B cell (primary cell): ENCODE measurements at regions not wholly inside any gene's neighbourhood (a gene's known extent, or its start where the extent isn't known, plus 50 kb on each side); places are given as distances from the start of the nearest gene placed in this dataset.

Experiments used
- ATAC-seq: fragments of 200-7000 bp; cut with Tn5 transposase; one replicate; pipeline ENCODE4 v1.10.0; 2021; ENCODE audit warnings: low read depth, mild to moderate bottlenecking, moderate number of reproducible peaks, moderate library complexity
- CTCF ChIA-PET: fragments of 350-600 bp; sonication (Branson Sonifier 250); formaldehyde crosslinking; loops from one replicate; lab custom pipeline; 2021; ENCODE audit warnings: antibody characterized with exemption, inconsistent platforms; lab: Charles Lee
- POLR2A ChIA-PET: fragments of 350-600 bp; sonication (Branson Sonifier 250); formaldehyde crosslinking; loops from one replicate; lab custom pipeline; 2021; ENCODE audit warnings: antibody characterized with exemption; lab: Charles Lee
- DNase-seq: peaks from one replicate; pipeline ENCODE4 v3.0.0; 2013
- H2AFZ ChIP-seq: 2 replicates; pipeline ENCODE4 v1.6.1; 2012; ENCODE audit warnings: mild to moderate bottlenecking, low read depth, low read length; ENCODE audit not compliant: insufficient read depth, poor library complexity, severe bottlenecking
- H3K27ac ChIP-seq, 2 donors: 1 replicate in 1 of 2; 2 replicates in 1 of 2; pipeline ENCODE4 v1.5.1; 2012 to 2013; ENCODE audit warnings: low read length in 2 of 2, mild to moderate bottlenecking in 2 of 2, moderate library complexity in 1 of 2
- H3K27me3 ChIP-seq, 4 experiments: fragments of 200-600 bp in 1 of 4; sonication (generic) in 1 of 4; replicated peaks in 1 of 4; 1 replicate in 2 of 4; 2 replicates in 2 of 4; pipeline versions ENCODE4 v1.6.1 to v1.7.0; 2013 to 2016; ENCODE audit warnings: low read length in 3 of 4, mild to moderate bottlenecking in 2 of 4, mixed read lengths in 1 of 4, moderate library complexity in 1 of 4; ENCODE audit not compliant: insufficient read depth in 4 of 4, control insufficient read depth in 3 of 4; ENCODE audit errors: control extremely low read depth in 1 of 4
- H3K36me3 ChIP-seq, 2 experiments: replicated peaks in 1 of 2; 1 replicate in 1 of 2; 2 replicates in 1 of 2; pipeline versions ENCODE4 v1.6.1 to v1.7.1; 2013; ENCODE audit warnings: low read length in 1 of 2; ENCODE audit not compliant: insufficient read depth in 2 of 2, control insufficient read depth in 1 of 2; ENCODE audit errors: control extremely low read depth in 1 of 2, extremely low read depth in 1 of 2
- H3K4me1 ChIP-seq, 2 donors: fragments of 200-600 bp in 1 of 2; sonication (generic) in 1 of 2; 1 replicate in 1 of 2; 2 replicates in 1 of 2; pipeline versions ENCODE4 v1.5.1 to v1.6.1; 2013 to 2017; ENCODE audit warnings: low read length in 2 of 2; ENCODE audit not compliant: control insufficient read depth in 2 of 2, insufficient read depth in 2 of 2
- H3K4me2 ChIP-seq: replicated peaks from 2 replicates; pipeline ENCODE3; 2012; ENCODE audit warnings: mild to moderate bottlenecking, low read depth, low read length; ENCODE audit not compliant: poor library complexity, severe bottlenecking
- H3K4me3 ChIP-seq, 5 experiments: fragments of 200-600 bp in 1 of 5; sonication (generic) in 1 of 5; 1 replicate in 3 of 5; 2 replicates in 2 of 5; pipeline versions ENCODE4 v1.5.1 to v1.7.0; 2011 to 2016; ENCODE audit warnings: low read length in 4 of 5, mild to moderate bottlenecking in 4 of 5, low read depth in 2 of 5, control low read depth in 1 of 5, moderate library complexity in 1 of 5; ENCODE audit not compliant: insufficient read depth in 1 of 5; ENCODE audit errors: control extremely low read depth in 1 of 5, extremely low read depth in 1 of 5
- H3K79me2 ChIP-seq: fragments of 200-600 bp; sonication (generic); one replicate; pipeline ENCODE4 v1.6.0; 2016; ENCODE audit warnings: low read length; ENCODE audit not compliant: control insufficient read depth, insufficient read depth
- H3K9ac ChIP-seq: fragments of 200-600 bp; sonication (generic); 2 replicates; pipeline ENCODE4 v1.6.1; 2017; ENCODE audit warnings: mild to moderate bottlenecking, low read length, moderate library complexity
- H3K9me3 ChIP-seq, 3 donors: one replicate each; pipeline versions ENCODE4 v1.6.1 to v1.7.1; 2013; ENCODE audit warnings: low read length in 2 of 3; ENCODE audit not compliant: control insufficient read depth in 2 of 3, insufficient read depth in 1 of 3; ENCODE audit errors: control extremely low read depth in 1 of 3
- H4K20me1 ChIP-seq: 2 replicates; pipeline ENCODE4 v1.6.0; 2012; ENCODE audit warnings: mild to moderate bottlenecking, low read length; ENCODE audit not compliant: insufficient read depth, control insufficient read depth, poor library complexity, severe bottlenecking
- H3K27ac Mint-ChIP-seq: one replicate; pipeline ENCODE4 v1.8.0; 2021; ENCODE audit warnings: mixed read lengths
- H3K27me3 Mint-ChIP-seq: one replicate; pipeline ENCODE4 v1.8.0; 2021; ENCODE audit warnings: mixed read lengths
- H3K4me1 Mint-ChIP-seq: one replicate; pipeline ENCODE4 v1.8.0; 2021; ENCODE audit warnings: mixed read lengths
- H3K4me3 Mint-ChIP-seq: one replicate; pipeline ENCODE4 v1.8.0; 2021; ENCODE audit warnings: mixed read lengths
- H3K9me3 Mint-ChIP-seq: one replicate; pipeline ENCODE4 v1.8.0; 2022; ENCODE audit warnings: mixed read lengths; ENCODE audit not compliant: insufficient read depth
- CTCF ChIP-seq: fragments of 200-600 bp; IDR thresholded peaks from one replicate; pipeline ENCODE4 v1.8.0; 2022; ENCODE audit warnings: antibody characterized with exemption, mild to moderate bottlenecking
- EZH2 ChIP-seq: IDR thresholded peaks from 2 replicates; pipeline ENCODE4 v1.6.1; 2012; ENCODE audit warnings: borderline replicate concordance, low read depth, mild to moderate bottlenecking, moderate library complexity, low read length; ENCODE audit not compliant: insufficient read depth, poor library complexity, severe bottlenecking
- WGBS: methylation state at CpG from one replicate; pipeline ENCODE4 v1.1.5; 2013; ENCODE audit warnings: missing lambda C conversion rate; ENCODE audit not compliant: insufficient coverage; 5-methylcytosine and 5-hydroxymethylcytosine counted together
- intact Hi-C: fragments of 100-400 bp; cut with micrococcal nuclease; formaldehyde crosslinking; loops from one replicate; pipeline ENCODE4 v1.10.0; 2022

- POLR2A ChIA-PET: no interaction called here
- H3K9ac ChIP-seq: no peak overlapping the region
- no CpG with 5 or more reads among the region's 3 CpGs for WGBS
- no peak overlapping the region for H2AFZ ChIP-seq
- H4K20me1 ChIP-seq: no peaks in the 10 kb centered on the region
- DNase-seq: no peak
- no peaks in the 10 kb centered on the region for H3K79me2 ChIP-seq
- CTCF ChIA-PET: no interaction called here
- Mint-ChIP-seq H3K27me3 (no peaks in the 10 kb centered on the region), H3K27ac (no peak overlapping the region), H3K4me1 (no peaks in the 10 kb centered on the region), H3K4me3 (no peak overlapping the region), H3K9me3 (no peaks in the 10 kb centered on the region)
- no peaks in the 10 kb centered on the region for H3K9me3 ChIP-seq
- H3K36me3 ChIP-seq: no peaks in the 10 kb centered on the region
- intact Hi-C loops: no loop called here
- no peak overlapping the region for H3K27ac ChIP-seq
- no peaks in the 10 kb centered on the region for H3K4me1 ChIP-seq
- TF ChIP-seq EZH2 (no peak), CTCF (no peak)
- H3K4me3 ChIP-seq: no peak overlapping the region
- H3K27me3 ChIP-seq: no peaks in the 10 kb centered on the region
- H3K4me2 ChIP-seq: no peak overlapping the region
- no peak for ATAC-seq
Measured at GRCh38 chr18:2219706-2220105, 351.6 kb downstream of the METTL4 start.

DNA sequence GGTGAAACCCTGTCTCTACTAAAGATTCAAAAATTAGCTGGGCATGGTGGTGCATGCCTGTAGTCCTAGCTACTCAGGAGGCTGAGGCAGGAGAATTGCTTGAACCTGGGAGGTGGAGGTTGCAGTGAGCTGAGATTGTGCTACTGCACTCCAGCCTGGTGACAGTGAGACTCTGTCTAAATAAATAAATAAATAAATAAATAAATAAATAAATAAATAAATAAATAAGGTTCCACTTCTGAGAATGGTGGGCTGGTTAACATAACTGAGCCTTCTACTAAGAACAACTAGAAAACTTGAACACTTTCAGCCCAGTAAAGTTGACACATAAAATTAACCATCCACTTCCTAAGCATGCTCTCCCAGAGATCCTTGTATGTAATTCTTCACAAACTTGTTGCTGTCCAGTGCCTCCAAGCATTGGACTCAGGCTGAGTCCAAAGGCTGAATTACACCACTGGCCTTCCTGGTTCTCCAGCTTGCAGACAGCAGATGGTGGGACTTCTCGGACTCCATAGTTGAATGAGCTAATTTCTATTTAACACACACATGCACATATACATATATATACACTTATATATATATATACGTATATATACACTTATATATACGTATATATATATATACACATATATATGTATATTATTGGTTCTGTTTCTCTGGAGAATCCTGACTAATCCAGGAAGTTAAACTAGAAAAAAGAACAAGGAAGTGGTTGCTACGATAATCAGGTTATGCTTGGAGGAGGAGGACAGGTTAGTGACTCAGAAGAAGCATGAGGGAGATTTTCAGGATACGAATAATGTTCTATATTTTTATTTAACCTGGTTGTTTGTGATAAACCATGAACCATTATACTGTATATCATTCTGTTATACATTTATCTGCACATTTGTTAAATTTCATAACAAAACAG lies 348.8 kb downstream of the METTL4 start:
- intact Hi-C loops: no loop called here
- Mint-ChIP-seq H3K4me1 (no peaks in the 10 kb centered on the region), H3K4me3 (no peak overlapping the region), H3K27ac (no peak overlapping the region), H3K9me3 (no peaks in the 10 kb centered on the region), H3K27me3 (no peaks in the 10 kb centered on the region)
- Histone ChIP-seq H3K79me2 (no peaks in the 10 kb centered on the region), H3K9ac (no peak overlapping the region), H3K9me3 (no peaks in the 10 kb centered on the region), H3K4me1 (no peaks in the 10 kb centered on the region), H3K36me3 (no peaks in the 10 kb centered on the region), H3K27ac (no peak overlapping the region), H4K20me1 (no peaks in the 10 kb centered on the region), H3K27me3 (no peaks in the 10 kb centered on the region), H3K4me2 (no peak overlapping the region), H2AFZ (no peak overlapping the region), H3K4me3 (no peak overlapping the region)
- POLR2A ChIA-PET: no interaction called here
- TF ChIP-seq CTCF (no peak), EZH2 (no peak)
- DNase-seq (no peak), ATAC-seq (no peak)
- WGBS: no CpG with 5 or more reads among the region's 5 CpGs
- CTCF ChIA-PET: interaction anchor here (0.7 to 0.9 kb wide), 2 partner anchors 43 to 545 kb away, joined by 3 read pairs; no protein-coding TSS in a partner anchor
